Breast epithelium (tissue), 4 donors: ENCODE measurements at regions not wholly inside any gene's neighbourhood (a gene's known extent, or its start where the extent isn't known, plus 50 kb on each side); places are given as distances from the start of the nearest gene placed in this dataset.

Source experiments
- DNase-seq, 2 donors: peaks; one replicate each; pipeline ENCODE4 v3.0.0-alpha.2; 2019; ENCODE audit warnings: low spot score in 2 of 2
- H3K27ac ChIP-seq, 2 donors: fragments of 200-600 bp; sonication (generic) in 1 of 2; one replicate each; pipeline ENCODE4 v1.5.1; 2016 to 2019; ENCODE audit warnings: mild to moderate bottlenecking in 1 of 2
- H3K27me3 ChIP-seq, 2 donors: fragments of 200-600 bp; sonication (generic) in 1 of 2; one replicate each; pipeline versions ENCODE4 v1.5.1 to v1.6.0; 2017 to 2019; ENCODE audit warnings: control low read depth in 1 of 2, mild to moderate bottlenecking in 1 of 2
- H3K36me3 ChIP-seq: fragments of 200-600 bp; one replicate; pipeline ENCODE4 v1.5.1; 2019
- H3K4me1 ChIP-seq, 2 donors: fragments of 200-600 bp; sonication (generic); one replicate each; pipeline ENCODE4 v1.5.1; 2016 to 2019; ENCODE audit warnings: control low read depth in 1 of 2
- H3K4me3 ChIP-seq, 3 donors: fragments of 200-600 bp; sonication (generic); 1 replicate in 2 of 3; 2 replicates in 1 of 3; pipeline ENCODE4 v1.5.1; 2016 to 2019; ENCODE audit warnings: mild to moderate bottlenecking in 3 of 3, moderate library complexity in 2 of 3
- H3K9me3 ChIP-seq, 2 donors: fragments of 200-600 bp; sonication (generic) in 1 of 2; one replicate each; pipeline ENCODE4 v1.5.1; 2016 to 2019; ENCODE audit warnings: control low read depth in 1 of 2
- POLR2A ChIP-seq: fragments of 450-650 bp; IDR thresholded peaks from one replicate; pipeline ENCODE4 v1.6.1; 2016; ENCODE audit warnings: antibody characterized with exemption, mild to moderate bottlenecking, moderate library complexity
- POLR2AphosphoS5 ChIP-seq, 3 donors: sonication (generic); formaldehyde crosslinking; IDR thresholded peaks; one replicate each; pipeline ENCODE4 v1.6.1; 2017; ENCODE audit warnings: antibody characterized with exemption in 3 of 3
- intact Hi-C: fragments of 100-400 bp; cut with DNase I; formaldehyde crosslinking; loops from one replicate; pipeline ENCODE4 v1.15.1; 2023; ENCODE audit warnings: low total_unique reads
- TF ChIP-seq, protein P1 (sequence below), 3 donors: fragments of 450-650 bp; IDR thresholded peaks; one replicate each; pipeline ENCODE4 v1.5.1; 2016 to 2017; ENCODE audit warnings: antibody characterized with exemption in 3 of 3, mild to moderate bottlenecking in 3 of 3, moderate library complexity in 3 of 3

DNA sequence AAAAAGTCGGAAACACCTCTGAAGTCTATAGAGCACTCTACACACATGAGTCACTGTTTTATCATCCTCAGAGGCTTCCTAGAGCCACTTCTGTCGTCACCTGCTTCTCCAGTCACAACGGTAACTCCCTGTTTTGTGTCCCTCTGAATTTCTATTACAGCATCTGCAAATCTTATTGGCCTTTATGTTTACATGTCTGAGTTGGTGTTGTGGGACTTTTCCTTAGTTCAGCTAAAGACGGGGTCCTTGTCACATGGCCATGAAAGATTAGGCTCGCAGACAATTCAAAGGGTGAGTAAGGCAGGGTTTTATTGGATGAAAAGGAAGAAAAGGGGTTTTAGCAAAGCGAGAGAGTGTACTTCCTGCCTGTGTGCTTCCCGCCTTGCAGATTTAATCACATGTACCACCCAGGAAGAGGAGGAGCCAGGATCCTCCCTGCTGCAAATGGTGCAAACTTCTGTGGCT lies 185.6 kb downstream of the LPIN1 start:
- Histone ChIP-seq H3K9me3 (no peaks in the 10 kb centered on the region), H3K4me3 (no peak overlapping the region), H3K27me3 (no peaks in the 10 kb centered on the region), H3K4me1 (no peaks in the 10 kb centered on the region), H3K27ac (no peak overlapping the region), H3K36me3 (no peaks in the 10 kb centered on the region)
- intact Hi-C loops = no loop called here
- TF ChIP-seq POLR2A = no peak
- TF ChIP-seq, protein P1, sequence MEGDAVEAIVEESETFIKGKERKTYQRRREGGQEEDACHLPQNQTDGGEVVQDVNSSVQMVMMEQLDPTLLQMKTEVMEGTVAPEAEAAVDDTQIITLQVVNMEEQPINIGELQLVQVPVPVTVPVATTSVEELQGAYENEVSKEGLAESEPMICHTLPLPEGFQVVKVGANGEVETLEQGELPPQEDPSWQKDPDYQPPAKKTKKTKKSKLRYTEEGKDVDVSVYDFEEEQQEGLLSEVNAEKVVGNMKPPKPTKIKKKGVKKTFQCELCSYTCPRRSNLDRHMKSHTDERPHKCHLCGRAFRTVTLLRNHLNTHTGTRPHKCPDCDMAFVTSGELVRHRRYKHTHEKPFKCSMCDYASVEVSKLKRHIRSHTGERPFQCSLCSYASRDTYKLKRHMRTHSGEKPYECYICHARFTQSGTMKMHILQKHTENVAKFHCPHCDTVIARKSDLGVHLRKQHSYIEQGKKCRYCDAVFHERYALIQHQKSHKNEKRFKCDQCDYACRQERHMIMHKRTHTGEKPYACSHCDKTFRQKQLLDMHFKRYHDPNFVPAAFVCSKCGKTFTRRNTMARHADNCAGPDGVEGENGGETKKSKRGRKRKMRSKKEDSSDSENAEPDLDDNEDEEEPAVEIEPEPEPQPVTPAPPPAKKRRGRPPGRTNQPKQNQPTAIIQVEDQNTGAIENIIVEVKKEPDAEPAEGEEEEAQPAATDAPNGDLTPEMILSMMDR (IDR thresholded peaks at IDR 0.05) = no peak
- TF ChIP-seq POLR2AphosphoS5 (IDR thresholded peaks at IDR 0.05) = no peak
- DNase-seq = no peak

DNA sequence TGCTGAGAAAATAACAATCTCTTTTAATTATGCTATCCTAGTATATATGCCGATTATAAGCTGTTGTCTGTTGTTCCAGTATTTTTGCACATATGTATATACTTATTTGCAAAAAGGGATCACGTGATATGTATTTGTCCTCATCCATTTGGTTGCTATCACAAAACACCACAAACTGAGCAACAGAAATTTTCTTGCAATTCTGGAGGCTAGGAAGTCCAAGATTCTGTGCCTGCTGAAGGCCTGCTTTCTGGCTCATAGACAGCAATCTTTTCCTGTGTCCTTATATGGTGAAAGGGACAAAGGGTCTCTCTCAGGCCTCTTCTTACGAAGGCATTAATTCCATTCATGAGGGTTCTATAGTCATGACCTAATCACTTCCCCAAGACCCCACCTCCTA lies 186.5 kb downstream of the LPIN1 start:
- Histone ChIP-seq H3K4me3 (no peak overlapping the region), H3K27me3 (no peaks in the 10 kb centered on the region), H3K27ac (no peak overlapping the region), H3K4me1 (no peaks in the 10 kb centered on the region), H3K36me3 (no peaks in the 10 kb centered on the region), H3K9me3 (no peaks in the 10 kb centered on the region)
- TF ChIP-seq POLR2AphosphoS5 (IDR thresholded peaks at IDR 0.05) (no peak), POLR2A (no peak)
- TF ChIP-seq, protein P1 (IDR thresholded peaks at IDR 0.05) = no peak
- intact Hi-C loops = no loop called here
- no peak for DNase-seq

DNA sequence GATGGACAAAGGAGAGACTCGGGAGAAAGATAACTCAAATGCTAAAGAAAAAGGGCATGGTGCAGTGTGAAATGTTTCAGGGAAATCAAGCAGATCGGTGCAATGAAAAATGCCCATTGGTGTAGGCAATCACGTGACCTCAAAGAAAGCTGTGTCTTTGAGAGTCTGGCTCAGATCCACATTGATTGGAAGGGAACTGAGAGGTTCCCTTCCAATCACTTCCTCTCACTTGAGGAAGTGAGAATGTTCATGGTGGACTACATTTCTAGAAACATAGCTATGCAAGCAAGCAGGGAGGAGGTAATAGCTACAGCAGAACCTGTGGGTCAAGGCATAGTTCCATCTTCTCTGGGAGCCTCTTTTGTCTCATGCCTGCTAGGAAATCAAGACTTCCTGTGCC lies 187.4 kb downstream of the LPIN1 start:
- Histone ChIP-seq H3K27me3 (no peaks in the 10 kb centered on the region), H3K4me1 (no peaks in the 10 kb centered on the region), H3K27ac (no peak overlapping the region), H3K4me3 (no peak overlapping the region), H3K9me3 (no peaks in the 10 kb centered on the region), H3K36me3 (no peaks in the 10 kb centered on the region)
- intact Hi-C loops = no loop called here
- DNase-seq = no peak
- TF ChIP-seq POLR2AphosphoS5 (IDR thresholded peaks at IDR 0.05) = no peak

DNA sequence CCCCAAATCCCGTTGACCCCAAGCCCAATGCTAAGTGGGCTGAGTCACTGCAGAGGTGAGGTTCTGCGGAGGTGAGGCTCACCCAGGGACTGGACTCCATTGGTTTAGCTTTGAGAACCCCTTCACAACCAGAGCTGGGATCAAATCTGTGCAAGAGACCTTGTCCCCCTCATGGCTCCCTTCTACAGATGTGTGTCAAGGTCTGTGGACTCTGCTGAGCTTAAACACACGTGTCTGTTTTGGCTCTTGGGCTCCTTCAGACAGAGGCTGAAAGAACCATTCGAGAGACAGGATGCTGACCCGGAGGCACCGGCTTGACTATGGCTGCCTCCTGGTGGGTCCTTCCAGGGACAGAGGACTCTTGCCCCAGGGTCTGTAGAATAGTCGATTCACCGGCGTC lies 190.3 kb downstream of the LPIN1 start:
- TF ChIP-seq, protein P1 (IDR thresholded peaks at IDR 0.05) = no peak
- TF ChIP-seq POLR2AphosphoS5 (IDR thresholded peaks at IDR 0.05) (no peak), POLR2A (no peak)
- intact Hi-C loops = no loop called here
- Histone ChIP-seq H3K36me3 (no peaks in the 10 kb centered on the region), H3K27me3 (no peaks in the 10 kb centered on the region), H3K27ac (no peak overlapping the region), H3K4me1 (no peaks in the 10 kb centered on the region), H3K9me3 (no peaks in the 10 kb centered on the region), H3K4me3 (no peak overlapping the region)
- no peak for DNase-seq

DNA sequence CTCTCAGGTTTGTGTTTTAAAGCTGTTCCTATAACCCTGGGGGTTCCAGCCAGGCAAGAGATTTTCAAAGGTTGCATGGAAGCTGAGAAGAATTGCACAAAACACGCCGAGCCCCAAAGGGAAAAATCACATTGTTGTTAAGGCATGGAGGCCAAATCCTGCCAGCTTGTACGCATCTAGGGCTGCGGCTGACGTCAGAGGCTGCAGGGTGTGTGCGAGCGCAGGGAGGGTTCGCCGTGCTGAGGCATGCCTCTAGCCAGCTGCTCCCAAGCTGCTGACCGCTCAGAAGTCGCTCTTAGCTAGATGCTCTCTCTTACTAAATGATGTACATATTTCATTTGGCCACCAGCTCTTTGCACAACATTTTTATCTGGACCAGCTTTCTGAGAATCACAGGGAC lies 191.8 kb downstream of the LPIN1 start:
- peak overlapping the region; percentile 60 to 63 for H3K27ac ChIP-seq
- peak in 1 of 2 donors; percentile 76 for DNase-seq
- H3K4me1 ChIP-seq = no peaks in the 10 kb centered on the region
- intact Hi-C loops = no loop called here
- TF ChIP-seq, protein P1 (IDR thresholded peaks at IDR 0.05) = no peak
- TF ChIP-seq POLR2A = no peak
- no peak for TF ChIP-seq POLR2AphosphoS5 (IDR thresholded peaks at IDR 0.05)
- H3K36me3 ChIP-seq = no peaks in the 10 kb centered on the region
- no peaks in the 10 kb centered on the region for H3K9me3 ChIP-seq
- H3K4me3 ChIP-seq = no peak overlapping the region
- H3K27me3 ChIP-seq = no peaks in the 10 kb centered on the region

DNA sequence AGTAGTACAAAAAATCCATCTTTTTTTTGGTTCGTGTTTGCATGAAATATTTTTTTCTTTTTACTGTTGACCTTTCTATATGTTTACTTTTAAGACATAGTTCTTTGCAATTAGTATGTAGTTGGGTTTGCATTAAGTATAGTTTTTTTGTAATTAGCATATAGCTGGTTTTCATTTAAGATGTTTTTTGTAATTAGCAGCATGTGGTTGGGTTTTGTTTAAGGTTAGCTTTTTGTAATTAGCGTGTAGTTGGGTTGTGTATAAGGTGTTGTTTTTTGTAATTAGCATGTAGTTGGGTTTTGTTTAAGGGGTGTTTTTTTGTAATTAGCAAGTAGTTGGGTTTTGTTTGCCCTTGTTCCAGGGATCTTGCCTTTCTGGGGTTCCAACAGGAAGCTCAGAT lies 193.1 kb downstream of the LPIN1 start:
- DNase-seq = no peak
- H3K4me3 ChIP-seq = no peak overlapping the region
- H3K36me3 ChIP-seq = no peaks in the 10 kb centered on the region
- intact Hi-C loops = no loop called here
- no peaks in the 10 kb centered on the region for H3K9me3 ChIP-seq
- H3K27ac ChIP-seq = no peak overlapping the region
- no peaks in the 10 kb centered on the region for H3K4me1 ChIP-seq
- no peaks in the 10 kb centered on the region for H3K27me3 ChIP-seq
- TF ChIP-seq POLR2A (no peak), POLR2AphosphoS5 (IDR thresholded peaks at IDR 0.05) (no peak)
- TF ChIP-seq, protein P1 (IDR thresholded peaks at IDR 0.05) = no peak
